GM12878 (cell line): ENCODE measurements at regions not wholly inside any gene's neighbourhood (a gene's known extent, or its start where the extent isn't known, plus 50 kb on each side); places are given as distances from the start of the nearest gene placed in this dataset.

ENCODE experiments used
- ATAC-seq: fragments of 200-7000 bp; cut with Tn5 transposase; 3 replicates; pipeline ENCODE4 v1.9.1; 2020; ENCODE audit warnings: mild to moderate bottlenecking, moderate library complexity
- BruUV-seq: library from RNA; stranded (reverse); fragments of 400-500 nt; replicated peaks from 2 replicates; lab custom pipeline; 2021; lab: Mats Ljungman, UMichigan
- CTCF ChIA-PET: fragments of 300-600 bp; sonication (Branson Sonifier 250); formaldehyde crosslinking; extraction: SDS; loops from one replicate; lab custom pipeline; 2021; ENCODE audit warnings: inconsistent platforms; lab: Yijun Ruan, JAX
- POLR2A ChIA-PET: fragments of 350-600 bp; formaldehyde crosslinking; extraction: SDS; loops from one replicate; lab custom pipeline; 2021; ENCODE audit warnings: inconsistent platforms; lab: Charles Lee
- RAD21 ChIA-PET: fragments of 300-600 bp; sonication (Branson Sonifier 250); formaldehyde crosslinking; loops from one replicate; lab custom pipeline; 2023; ENCODE audit warnings: antibody characterized with exemption; ENCODE audit not compliant: unreplicated experiment; lab: Charles Lee
- SMC1A ChIA-PET: fragments of 300-600 bp; sonication (Branson Sonifier 250); formaldehyde crosslinking; loops from one replicate; lab custom pipeline; 2023; ENCODE audit not compliant: unreplicated experiment, uncharacterized antibody; lab: Charles Lee
- DNase-seq: peaks from one replicate; pipeline ENCODE4 v3.0.0-alpha.2; 2011; ENCODE audit warnings: low read depth, low spot score
- FAIRE-seq: peaks from 3 replicates; lab custom pipeline; 2011; peaks lifted over from hg19 to GRCh38; lab: Jason Lieb, UNC
- H2AFZ ChIP-seq: 2 replicates; pipeline ENCODE4 v1.6.0; 2011; ENCODE audit warnings: low read depth, low read length, control low read depth; ENCODE audit not compliant: control insufficient read depth
- H3K27ac ChIP-seq: 2 replicates; pipeline ENCODE4 v1.5.1; 2011; ENCODE audit warnings: control low read depth; ENCODE audit not compliant: control insufficient read depth, insufficient read depth
- H3K27me3 ChIP-seq, 2 experiments: replicated peaks in 1 of 2; 2 replicates each; pipeline versions ENCODE4 v1.6.0 to v1.6.1; 2011; ENCODE audit warnings: low read length in 1 of 2; ENCODE audit not compliant: control insufficient read depth in 2 of 2, insufficient read depth in 2 of 2
- H3K36me3 ChIP-seq, 2 experiments: 2 replicates each; pipeline ENCODE4 v1.5.1; 2011; ENCODE audit warnings: low read length in 1 of 2; ENCODE audit not compliant: control insufficient read depth in 2 of 2, insufficient read depth in 2 of 2
- H3K4me1 ChIP-seq: 2 replicates; pipeline ENCODE4 v1.6.1; 2011; ENCODE audit warnings: mild to moderate bottlenecking, low read length, moderate library complexity, mixed read lengths; ENCODE audit not compliant: control insufficient read depth, insufficient read depth
- H3K4me2 ChIP-seq: 2 replicates; pipeline ENCODE4 v1.6.0; 2011; ENCODE audit warnings: control low read depth; ENCODE audit not compliant: control insufficient read depth, insufficient read depth
- H3K4me3 ChIP-seq: fragments of 200-600 bp; sonication (generic); 2 replicates; pipeline ENCODE4 v1.5.1; 2016
- H3K79me2 ChIP-seq: 2 replicates; pipeline ENCODE4 v1.6.0; 2011; ENCODE audit warnings: low read length; ENCODE audit not compliant: control insufficient read depth, insufficient read depth
- H3K9ac ChIP-seq: 2 replicates; pipeline ENCODE4 v1.8.0; 2011; ENCODE audit warnings: low read length, control low read depth, mixed read lengths; ENCODE audit not compliant: control insufficient read depth, insufficient read depth
- H3K9me3 ChIP-seq: replicated peaks from 3 replicates; pipeline ENCODE4 v1.5.1; 2011; ENCODE audit warnings: mild to moderate bottlenecking, low read length; ENCODE audit not compliant: control insufficient read depth, insufficient read depth
- H4K20me1 ChIP-seq: 2 replicates; pipeline ENCODE4 v1.6.0; 2011; ENCODE audit not compliant: control insufficient read depth, insufficient read depth
- CBX5 ChIP-seq: sonication (generic); IDR thresholded peaks from 2 replicates; pipeline ENCODE4 v1.6.1; 2016; ENCODE audit warnings: low read depth, moderate library complexity, mild to moderate bottlenecking, inconsistent platforms
- EP300 ChIP-seq, 2 experiments: fragments of 150-350 bp in 1 of 2; IDR thresholded peaks; 2 replicates each; pipeline ENCODE4 v1.6.1; 2011 to 2012; ENCODE audit warnings: low read depth in 2 of 2, low read length in 2 of 2, borderline replicate concordance in 1 of 2, improper control_type of control experiment in 1 of 2, inconsistent platforms in 1 of 2; ENCODE audit not compliant: control insufficient read depth in 1 of 2
- FOXM1 ChIP-seq: IDR thresholded peaks from 2 replicates; pipeline ENCODE4 v1.6.1; 2012; ENCODE audit warnings: low read depth, mild to moderate bottlenecking, inconsistent platforms, low read length, moderate library complexity
- MEF2A ChIP-seq: IDR thresholded peaks from 2 replicates; pipeline ENCODE4 v1.6.1; 2011; ENCODE audit warnings: low read depth, mild to moderate bottlenecking, low read length, moderate library complexity; ENCODE audit not compliant: insufficient read depth
- ZNF24 ChIP-seq: fragments of 450-650 bp; IDR thresholded peaks from 2 replicates; pipeline ENCODE4 v1.6.1; 2017; ENCODE audit warnings: antibody characterized with exemption, mild to moderate bottlenecking
- WGBS: methylation state at CpG from one replicate; pipeline ENCODE4 v1.1.6; 2016; ENCODE audit warnings: low lambda C conversion rate; ENCODE audit not compliant: insufficient replicate concordance, insufficient coverage; ENCODE audit errors: missing lambda C conversion rate; 5-methylcytosine and 5-hydroxymethylcytosine counted together
- in situ Hi-C: fragments of 300-500 bp; cut with MboI; formaldehyde crosslinking; loops from 9 replicates; pipeline ENCODE4 v1.14.3; 2018; ENCODE audit warnings: mixed read lengths
- intact Hi-C: fragments of 100-400 bp; cut with micrococcal nuclease; formaldehyde crosslinking; loops from one replicate; pipeline ENCODE4 v1.14.2; 2022; ENCODE audit not compliant: unreplicated experiment
- TF ChIP-seq, protein P1 (sequence below): fragments of 450-650 bp; IDR thresholded peaks from 2 replicates; pipeline ENCODE4 v1.6.1; 2017; ENCODE audit warnings: borderline replicate concordance
- TF ChIP-seq, protein P2 (sequence below): fragments of 450-650 bp; formaldehyde crosslinking; IDR thresholded peaks from 2 replicates; pipeline ENCODE4 v1.4.0; 2020; ENCODE audit warnings: mild to moderate bottlenecking, moderate library complexity

DNA sequence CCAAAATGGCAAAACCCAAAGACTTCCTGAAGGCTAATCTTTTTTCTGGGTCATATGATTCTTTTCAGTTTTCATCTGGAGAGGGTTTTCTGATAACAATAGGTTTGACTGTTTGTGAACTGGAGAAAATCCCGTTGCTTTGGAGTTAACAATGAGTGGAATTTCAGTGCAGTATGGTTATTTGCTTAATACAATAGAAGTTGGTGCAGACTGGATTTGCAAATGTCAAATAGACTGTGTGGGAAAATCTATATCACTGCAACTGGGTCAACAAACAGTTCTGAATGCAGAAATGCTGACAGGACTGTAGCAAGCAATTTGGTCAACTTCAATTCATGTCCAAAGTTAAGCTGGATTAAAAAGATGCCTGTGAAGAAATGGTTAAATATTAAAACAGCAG, 267.5 kb upstream of the ARGLU1 start:
- ChIA-PET SMC1A (no interaction called here), POLR2A (no interaction called here), RAD21 (no interaction called here), CTCF (no interaction called here)
- intact Hi-C loops (no loop called here), in situ Hi-C loops (no loop called here)
- no peaks in the 10 kb centered on the region for H3K4me1 ChIP-seq
- no peaks in the 10 kb centered on the region for H3K79me2 ChIP-seq
- no peak overlapping the region for H3K27ac ChIP-seq
- no peak overlapping the region for H3K9ac ChIP-seq
- 0% methylated on average over 1 of the region's 1 CpG for WGBS
- no peaks in the 10 kb centered on the region for H3K36me3 ChIP-seq
- H3K4me2 ChIP-seq = no peak overlapping the region
- TF ChIP-seq, protein P1, sequence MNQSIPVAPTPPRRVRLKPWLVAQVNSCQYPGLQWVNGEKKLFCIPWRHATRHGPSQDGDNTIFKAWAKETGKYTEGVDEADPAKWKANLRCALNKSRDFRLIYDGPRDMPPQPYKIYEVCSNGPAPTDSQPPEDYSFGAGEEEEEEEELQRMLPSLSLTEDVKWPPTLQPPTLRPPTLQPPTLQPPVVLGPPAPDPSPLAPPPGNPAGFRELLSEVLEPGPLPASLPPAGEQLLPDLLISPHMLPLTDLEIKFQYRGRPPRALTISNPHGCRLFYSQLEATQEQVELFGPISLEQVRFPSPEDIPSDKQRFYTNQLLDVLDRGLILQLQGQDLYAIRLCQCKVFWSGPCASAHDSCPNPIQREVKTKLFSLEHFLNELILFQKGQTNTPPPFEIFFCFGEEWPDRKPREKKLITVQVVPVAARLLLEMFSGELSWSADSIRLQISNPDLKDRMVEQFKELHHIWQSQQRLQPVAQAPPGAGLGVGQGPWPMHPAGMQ = no peak
- TF ChIP-seq EP300 (IDR thresholded peaks at IDR 0.05; ENCODE audit: borderline replicate concordance in 1 of 2, control insufficient read depth in 1 of 2, low read depth in 2 of 2, low read length in 2 of 2) (no peak), ZNF24 (no peak), MEF2A (no peak), CBX5 (no peak), FOXM1 (no peak)
- TF ChIP-seq, protein P2, sequence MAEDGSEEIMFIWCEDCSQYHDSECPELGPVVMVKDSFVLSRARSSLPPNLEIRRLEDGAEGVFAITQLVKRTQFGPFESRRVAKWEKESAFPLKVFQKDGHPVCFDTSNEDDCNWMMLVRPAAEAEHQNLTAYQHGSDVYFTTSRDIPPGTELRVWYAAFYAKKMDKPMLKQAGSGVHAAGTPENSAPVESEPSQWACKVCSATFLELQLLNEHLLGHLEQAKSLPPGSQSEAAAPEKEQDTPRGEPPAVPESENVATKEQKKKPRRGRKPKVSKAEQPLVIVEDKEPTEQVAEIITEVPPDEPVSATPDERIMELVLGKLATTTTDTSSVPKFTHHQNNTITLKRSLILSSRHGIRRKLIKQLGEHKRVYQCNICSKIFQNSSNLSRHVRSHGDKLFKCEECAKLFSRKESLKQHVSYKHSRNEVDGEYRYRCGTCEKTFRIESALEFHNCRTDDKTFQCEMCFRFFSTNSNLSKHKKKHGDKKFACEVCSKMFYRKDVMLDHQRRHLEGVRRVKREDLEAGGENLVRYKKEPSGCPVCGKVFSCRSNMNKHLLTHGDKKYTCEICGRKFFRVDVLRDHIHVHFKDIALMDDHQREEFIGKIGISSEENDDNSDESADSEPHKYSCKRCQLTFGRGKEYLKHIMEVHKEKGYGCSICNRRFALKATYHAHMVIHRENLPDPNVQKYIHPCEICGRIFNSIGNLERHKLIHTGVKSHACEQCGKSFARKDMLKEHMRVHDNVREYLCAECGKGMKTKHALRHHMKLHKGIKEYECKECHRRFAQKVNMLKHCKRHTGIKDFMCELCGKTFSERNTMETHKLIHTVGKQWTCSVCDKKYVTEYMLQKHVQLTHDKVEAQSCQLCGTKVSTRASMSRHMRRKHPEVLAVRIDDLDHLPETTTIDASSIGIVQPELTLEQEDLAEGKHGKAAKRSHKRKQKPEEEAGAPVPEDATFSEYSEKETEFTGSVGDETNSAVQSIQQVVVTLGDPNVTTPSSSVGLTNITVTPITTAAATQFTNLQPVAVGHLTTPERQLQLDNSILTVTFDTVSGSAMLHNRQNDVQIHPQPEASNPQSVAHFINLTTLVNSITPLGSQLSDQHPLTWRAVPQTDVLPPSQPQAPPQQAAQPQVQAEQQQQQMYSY (CRISPR knock-in tag) = no peak
- no peak overlapping the region for H2AFZ ChIP-seq
- H3K9me3 ChIP-seq = no peaks in the 10 kb centered on the region
- H4K20me1 ChIP-seq = no peaks in the 10 kb centered on the region
- no peaks in the 10 kb centered on the region for H3K27me3 ChIP-seq
- BruUV-seq = no TSS peak
- no peak for FAIRE-seq
- no peak overlapping the region for H3K4me3 ChIP-seq
- no peak for ATAC-seq
- DNase-seq = no peak
